ENCODE measurements at regions not wholly inside any gene's neighbourhood (a gene's known extent, or its start where the extent isn't known, plus 50 kb on each side); places are given as distances from the start of the nearest gene placed in this dataset.

- WGBS (ENCODE audit: extremely low coverage, insufficient read length, low lambda C conversion rate), result no CpG with 5 or more reads among the region's 29 CpGs
- Mint-ChIP-seq H3K27ac (no peak overlapping the region), H3K4me1 (peaks cover under 1 to 2% of the 10 kb centered on the region in 2 experiments), H3K4me3 (no peak overlapping the region), H3K36me3 (ENCODE audit: insufficient read depth in 1 of 3, low read depth in 3 of 3) (0 out of 7 replicates have a peak, but pooled peaks cover 0 to 9% (median 0%) of the 10 kb centered on the region in 3 experiments), H3K27me3 (ENCODE audit: low read depth) (no peaks in the 10 kb centered on the region), H3K9me3 (peaks cover 0 to 2% of the 10 kb centered on the region in 2 experiments; a peak in 2 of 5 replicates)
- DNase-seq, result peak; percentile 81
- no peak for TF ChIP-seq CTCF (conservative IDR thresholded peaks at IDR 0.05)
- Histone ChIP-seq H2AK5ac (ENCODE audit: insufficient read length, low read length) (no peak overlapping the region), H3K79me1 (ENCODE audit: insufficient read depth, low read depth, low read length, poor library complexity, severe bottlenecking) (no peaks in the 10 kb centered on the region), H3K4me1 (ENCODE audit: insufficient read depth, low read length) (no peaks in the 10 kb centered on the region), H3K4ac (ENCODE audit: low read depth, low read length) (no peak overlapping the region), H3K23me2 (ENCODE audit: insufficient read length, low read depth, low read length, poor library complexity, severe bottlenecking) (no peaks in the 10 kb centered on the region), H3T11ph (ENCODE audit: low read length) (no peak overlapping the region), H2BK5ac (ENCODE audit: insufficient read length, low read length) (no peak overlapping the region), H3K27me3 (ENCODE audit: insufficient read depth, low read length) (no peaks in the 10 kb centered on the region), H2BK12ac (ENCODE audit: insufficient read length, low read depth, low read length) (no peak overlapping the region), H3K79me2 (ENCODE audit: insufficient read depth, low read length) (no peaks in the 10 kb centered on the region), H3K14ac (ENCODE audit: insufficient read depth, low read length) (no peak overlapping the region), H4K5ac (ENCODE audit: insufficient read length, low read depth, low read length) (no peak overlapping the region), H2BK120ac (ENCODE audit: low read depth, low read length, poor library complexity, severe bottlenecking) (no peak overlapping the region), H3K9ac (ENCODE audit: extremely low read depth, insufficient read length, low read length) (no peak overlapping the region), H3K27ac (ENCODE audit: insufficient read length, low read depth, low read length) (no peak overlapping the region), H2BK15ac (ENCODE audit: low read depth, low read length) (no peak overlapping the region), H4K8ac (replicated peaks; ENCODE audit: insufficient read length, low read depth, low read length) (no peak overlapping the region), H3K56ac (ENCODE audit: insufficient read length, low read depth, low read length) (no peak overlapping the region), H3K23ac (ENCODE audit: insufficient read length, low read depth, low read length) (no peak overlapping the region), H3K9me3 (ENCODE audit: control insufficient read depth, low read depth, low read length) (no peaks in the 10 kb centered on the region), H4K91ac (ENCODE audit: insufficient read length, low read depth, low read length) (no peak overlapping the region), H4K20me1 (ENCODE audit: control insufficient read depth, insufficient read depth, insufficient read length) (no peaks in the 10 kb centered on the region), H2AFZ (ENCODE audit: low read length) (no peak overlapping the region), H2BK20ac (ENCODE audit: low read depth, low read length, poor library complexity, severe bottlenecking) (no peak overlapping the region), H3K18ac (ENCODE audit: insufficient read length, low read depth, low read length) (no peak overlapping the region), H3K4me2 (ENCODE audit: insufficient read depth, insufficient read length, low read length) (no peak overlapping the region)
Observed at GRCh38 chr6:121686611-121687023, 251.2 kb downstream of the GJA1 start.

Data from H9 (cell line).